HFFc6 (cell line): ENCODE measurements at regions not wholly inside any gene's neighbourhood (a gene's known extent, or its start where the extent isn't known, plus 50 kb on each side); places are given as distances from the start of the nearest gene placed in this dataset.

ENCODE experiments used
- DNase-seq: peaks from one replicate; pipeline ENCODE4 v3.0.0-alpha.2; 2018
- H3K27ac Mint-ChIP-seq: 2 replicates; pipeline ENCODE4 v1.8.0; 2020; ENCODE audit warnings: mild to moderate bottlenecking, mixed read lengths
- H3K27me3 Mint-ChIP-seq: 2 replicates; pipeline ENCODE4 v1.8.0; 2021; ENCODE audit warnings: mild to moderate bottlenecking, moderate library complexity, mixed read lengths; ENCODE audit not compliant: insufficient read depth
- H3K36me3 Mint-ChIP-seq: 2 replicates; pipeline ENCODE4 v1.8.0; 2021; ENCODE audit warnings: low read depth, mixed read lengths
- H3K4me1 Mint-ChIP-seq: 2 replicates; pipeline ENCODE4 v1.8.0; 2020; ENCODE audit warnings: low read depth, mixed read lengths
- H3K4me3 Mint-ChIP-seq: 2 replicates; pipeline ENCODE4 v1.8.0; 2020; ENCODE audit warnings: mild to moderate bottlenecking, moderate library complexity, mixed read lengths
- H3K9me3 Mint-ChIP-seq: 2 replicates; pipeline ENCODE4 v1.8.0; 2020; ENCODE audit warnings: mild to moderate bottlenecking, mixed read lengths
- TF ChIP-seq, protein P1 (sequence below): fragments of 200-600 bp; sonication (generic); IDR thresholded peaks from 2 replicates; pipeline ENCODE4 v1.5.0; 2021; ENCODE audit warnings: antibody characterized with exemption, mild to moderate bottlenecking

DNA sequence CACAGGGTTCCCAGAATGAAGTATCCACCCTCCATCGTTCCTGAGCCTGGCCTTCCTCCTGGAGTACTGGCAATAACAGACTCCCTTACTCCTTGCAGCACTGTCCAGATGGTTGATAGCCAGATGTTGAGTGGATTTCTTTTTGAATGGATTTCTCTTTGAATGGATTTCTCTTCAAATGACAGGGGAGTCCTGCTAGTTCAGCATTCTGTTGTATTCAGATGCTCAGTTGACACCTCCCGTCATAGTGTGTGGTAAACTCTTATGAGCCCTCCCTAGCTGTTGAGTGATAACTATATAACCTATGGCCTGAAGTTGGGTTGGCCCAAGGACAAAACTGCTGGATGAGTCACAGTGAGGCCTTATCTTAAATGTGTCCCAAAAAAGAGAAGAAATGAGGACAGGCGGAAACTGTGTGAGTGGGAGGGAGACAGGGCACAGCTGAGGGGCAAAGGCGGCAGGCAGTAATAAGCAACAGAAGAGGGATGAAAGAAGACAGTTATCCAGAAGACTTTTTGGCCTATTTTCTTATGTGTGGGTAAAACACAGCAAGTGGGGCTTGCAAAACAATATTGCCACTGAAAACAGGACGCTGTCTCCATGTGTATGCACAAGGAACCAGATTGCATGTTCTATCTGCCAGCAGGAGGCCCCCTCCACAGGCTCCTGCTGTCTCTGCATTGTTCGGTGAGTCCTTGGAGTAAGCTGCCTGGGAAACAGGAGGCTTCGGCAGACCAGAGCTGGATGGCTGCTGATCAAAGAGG, 209.5 kb upstream of the S1PR3 start:
- H3K4me1 Mint-ChIP-seq = peaks cover 47% of the 10 kb centered on the region
- peak overlapping the region; percentile 17; the same call in 1 of the 2 replicates for H3K27ac Mint-ChIP-seq
- H3K27me3 Mint-ChIP-seq = peaks cover 2% of the 10 kb centered on the region
- H3K9me3 Mint-ChIP-seq = no peaks in the 10 kb centered on the region
- H3K4me3 Mint-ChIP-seq = no peak overlapping the region
- H3K36me3 Mint-ChIP-seq = no peaks in the 10 kb centered on the region
- peak; percentile 29 for DNase-seq
- TF ChIP-seq, protein P1, sequence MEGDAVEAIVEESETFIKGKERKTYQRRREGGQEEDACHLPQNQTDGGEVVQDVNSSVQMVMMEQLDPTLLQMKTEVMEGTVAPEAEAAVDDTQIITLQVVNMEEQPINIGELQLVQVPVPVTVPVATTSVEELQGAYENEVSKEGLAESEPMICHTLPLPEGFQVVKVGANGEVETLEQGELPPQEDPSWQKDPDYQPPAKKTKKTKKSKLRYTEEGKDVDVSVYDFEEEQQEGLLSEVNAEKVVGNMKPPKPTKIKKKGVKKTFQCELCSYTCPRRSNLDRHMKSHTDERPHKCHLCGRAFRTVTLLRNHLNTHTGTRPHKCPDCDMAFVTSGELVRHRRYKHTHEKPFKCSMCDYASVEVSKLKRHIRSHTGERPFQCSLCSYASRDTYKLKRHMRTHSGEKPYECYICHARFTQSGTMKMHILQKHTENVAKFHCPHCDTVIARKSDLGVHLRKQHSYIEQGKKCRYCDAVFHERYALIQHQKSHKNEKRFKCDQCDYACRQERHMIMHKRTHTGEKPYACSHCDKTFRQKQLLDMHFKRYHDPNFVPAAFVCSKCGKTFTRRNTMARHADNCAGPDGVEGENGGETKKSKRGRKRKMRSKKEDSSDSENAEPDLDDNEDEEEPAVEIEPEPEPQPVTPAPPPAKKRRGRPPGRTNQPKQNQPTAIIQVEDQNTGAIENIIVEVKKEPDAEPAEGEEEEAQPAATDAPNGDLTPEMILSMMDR = peak; percentile 67

DNA sequence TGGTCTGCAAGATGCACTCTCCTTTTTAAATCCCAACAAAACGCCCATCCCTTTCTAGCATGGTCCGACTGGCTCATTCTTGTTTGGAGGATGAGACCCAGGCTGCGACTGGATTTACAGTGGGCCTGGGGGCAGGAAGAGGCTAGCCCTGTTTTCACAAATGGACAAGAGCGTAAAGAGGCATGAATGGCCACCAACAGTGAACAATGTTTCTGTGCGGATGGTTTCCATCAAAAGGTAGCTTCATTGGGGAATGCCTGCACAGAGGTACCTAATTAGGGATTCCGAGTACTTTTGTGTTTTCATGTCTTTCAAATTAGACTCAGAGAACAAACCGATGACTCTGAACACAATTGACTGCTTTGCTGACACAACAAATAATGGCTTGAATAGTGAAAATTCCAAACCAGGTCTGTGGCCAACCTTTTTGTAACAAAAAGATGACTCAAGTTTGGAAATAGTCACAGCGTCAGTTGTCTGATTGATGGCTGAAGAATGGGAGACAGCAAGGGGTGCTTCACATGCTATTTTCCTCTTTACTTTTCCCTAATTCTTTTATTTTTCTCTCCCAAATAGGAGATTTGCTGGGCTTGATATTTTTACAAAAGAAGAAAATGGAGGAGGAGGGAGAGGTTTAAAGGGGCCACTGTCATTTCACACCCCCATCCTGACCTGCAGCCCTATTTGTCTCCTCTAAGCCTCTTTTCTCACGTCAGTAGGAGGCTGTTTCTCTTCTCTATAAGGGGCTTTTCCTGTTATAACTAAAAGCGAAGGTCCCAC, 208.1 kb upstream of the S1PR3 start:
- no peak for DNase-seq
- H3K9me3 Mint-ChIP-seq = no peaks in the 10 kb centered on the region
- TF ChIP-seq, protein P1 = no peak
- H3K36me3 Mint-ChIP-seq = no peaks in the 10 kb centered on the region
- no peak overlapping the region for H3K27ac Mint-ChIP-seq
- peaks cover 34% of the 10 kb centered on the region for H3K4me1 Mint-ChIP-seq
- no peak overlapping the region for H3K4me3 Mint-ChIP-seq
- peaks cover 2% of the 10 kb centered on the region for H3K27me3 Mint-ChIP-seq

DNA sequence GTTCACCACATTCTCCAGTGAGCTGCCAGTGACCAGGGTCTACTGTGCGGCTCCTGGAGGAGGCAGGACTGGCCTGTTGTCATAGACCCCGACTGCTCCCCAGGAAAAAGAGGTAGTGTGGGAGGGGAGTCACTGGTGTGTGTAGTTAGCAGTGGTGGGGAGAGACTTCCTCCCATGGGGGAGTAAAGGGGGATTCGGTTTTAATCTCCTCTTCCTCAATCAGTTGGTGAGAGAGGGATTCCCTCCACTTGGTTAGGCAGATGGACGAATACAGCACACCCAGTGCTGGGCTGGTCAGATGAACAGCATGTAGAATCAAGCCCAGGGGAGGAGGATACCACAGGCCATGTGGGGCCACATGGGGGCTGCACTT, 207.6 kb upstream of the S1PR3 start:
- Mint-ChIP-seq H3K36me3 (no peaks in the 10 kb centered on the region), H3K9me3 (no peaks in the 10 kb centered on the region), H3K27me3 (peaks cover 2% of the 10 kb centered on the region), H3K4me1 (peaks cover 29% of the 10 kb centered on the region), H3K4me3 (no peak overlapping the region), H3K27ac (no peak overlapping the region)
- TF ChIP-seq, protein P1 = no peak
- DNase-seq = no peak

DNA sequence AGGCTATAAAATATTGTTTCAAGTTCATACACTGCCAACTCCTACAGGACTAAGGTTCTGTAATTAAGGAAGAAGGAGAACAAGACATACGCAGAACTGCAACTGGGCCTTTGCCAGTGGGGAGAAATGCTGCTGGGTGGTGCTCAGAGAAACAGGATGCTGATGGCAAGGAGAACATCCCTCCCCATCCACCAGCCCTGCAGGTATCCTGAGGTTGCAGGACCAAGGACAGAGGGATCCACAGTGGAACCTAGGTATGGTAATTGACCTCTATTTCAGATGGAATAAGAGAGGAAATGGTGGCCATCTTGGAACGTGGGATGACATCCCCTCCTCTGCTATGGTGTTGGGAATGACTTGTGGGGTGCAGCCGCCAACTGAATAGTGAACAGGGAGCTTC, 206.3 kb upstream of the S1PR3 start:
- no peak for DNase-seq
- TF ChIP-seq, protein P1 = no peak
- H3K27ac Mint-ChIP-seq = no peak overlapping the region
- H3K4me3 Mint-ChIP-seq = no peak overlapping the region
- H3K9me3 Mint-ChIP-seq = no peaks in the 10 kb centered on the region
- peaks cover 38% of the 10 kb centered on the region for H3K4me1 Mint-ChIP-seq
- peaks cover 2% of the 10 kb centered on the region for H3K27me3 Mint-ChIP-seq
- H3K36me3 Mint-ChIP-seq = no peaks in the 10 kb centered on the region

DNA sequence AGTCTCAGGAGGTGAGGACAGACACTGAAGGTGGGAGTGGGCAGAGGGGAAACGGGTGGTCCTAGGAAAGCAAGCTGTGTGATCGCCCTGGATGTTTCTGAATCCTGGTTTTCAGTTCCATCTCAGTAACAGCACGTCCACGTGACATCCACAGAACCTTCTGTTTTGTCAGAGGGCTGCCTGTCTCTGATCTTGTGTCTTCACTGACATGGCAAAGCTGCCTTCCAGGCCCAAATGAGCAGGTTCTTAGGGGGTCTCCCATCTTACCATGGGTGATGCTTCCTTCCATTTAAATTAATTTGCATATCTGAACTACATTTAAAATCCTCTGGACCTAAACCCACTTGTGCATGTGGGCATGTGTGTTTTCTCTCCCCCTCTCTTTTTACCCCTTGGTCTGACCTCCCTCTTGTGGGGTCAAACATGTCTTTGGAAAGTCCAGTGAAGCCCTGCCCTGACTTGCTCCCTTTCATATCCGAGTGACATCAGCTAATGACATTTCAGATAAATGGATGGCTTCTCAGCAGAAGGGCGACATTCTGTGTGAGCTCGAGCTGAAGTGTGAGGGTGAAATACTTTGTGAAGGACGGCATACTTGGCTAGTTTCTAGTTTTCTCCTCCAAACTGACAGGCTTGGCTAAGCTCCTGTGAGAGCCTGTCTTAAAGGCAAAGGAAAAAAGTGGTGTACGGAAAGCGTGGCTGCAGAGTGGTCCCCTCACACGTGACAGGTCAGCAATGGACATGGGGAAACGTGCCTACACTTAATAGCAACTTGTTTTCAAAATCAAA, 204.8 kb upstream of the S1PR3 start:
- H3K4me1 Mint-ChIP-seq = peaks cover 46% of the 10 kb centered on the region
- H3K27ac Mint-ChIP-seq = no peak overlapping the region; the same call in 1 of the 2 replicates
- TF ChIP-seq, protein P1 = no peak
- no peaks in the 10 kb centered on the region for H3K9me3 Mint-ChIP-seq
- no peaks in the 10 kb centered on the region for H3K36me3 Mint-ChIP-seq
- no peak overlapping the region for H3K4me3 Mint-ChIP-seq
- no peak for DNase-seq
- H3K27me3 Mint-ChIP-seq = peaks cover 2% of the 10 kb centered on the region
